ENCODE measurements at regions not wholly inside any gene's neighbourhood (a gene's known extent, or its start where the extent isn't known, plus 50 kb on each side); places are given as distances from the start of the nearest gene placed in this dataset.

DNA sequence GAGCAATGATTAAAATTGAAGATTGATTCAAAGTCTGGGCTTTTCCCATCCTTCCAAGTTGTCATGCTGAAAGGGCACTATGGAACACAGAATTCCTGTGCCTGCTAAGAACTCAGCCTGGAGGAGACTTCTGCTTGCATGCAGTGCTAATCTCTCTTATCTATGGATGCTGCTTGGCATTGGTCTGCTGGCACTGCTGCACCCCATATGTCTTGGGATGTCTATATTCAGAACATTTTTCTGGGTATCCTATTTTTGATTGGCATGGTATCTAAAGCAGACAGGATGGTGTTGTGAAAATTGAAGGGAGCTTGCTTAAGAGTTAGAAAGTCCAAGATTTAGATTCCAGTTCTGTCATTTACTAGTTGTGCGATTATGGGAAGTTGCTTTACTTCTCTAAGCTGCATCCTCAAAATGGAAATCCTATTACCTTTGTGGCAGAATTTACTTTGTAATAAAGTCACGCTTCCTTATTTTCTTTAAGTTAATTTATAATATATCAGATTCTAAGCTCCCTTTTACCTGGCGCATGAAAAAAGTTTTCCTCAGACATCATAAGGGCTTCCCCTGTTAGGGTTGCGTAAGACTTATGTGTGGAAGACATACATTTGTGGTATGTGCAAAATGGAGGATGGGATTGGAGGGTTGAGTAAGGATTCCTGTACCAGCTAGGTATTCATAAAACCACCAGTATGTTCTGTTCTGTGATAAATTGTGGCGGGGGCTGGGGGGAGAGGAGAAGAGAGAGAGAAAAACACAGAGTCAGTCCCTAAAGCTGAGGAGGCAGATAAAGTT, 254.0 kb downstream of the DMAC1 start:
- no peak for DNase-seq (ENCODE audit: insufficient read length, low spot score)
- FAIRE-seq, result no peak
- no peak for TF ChIP-seq POLR2A (IDR thresholded peaks at IDR 0.05; ENCODE audit: low read depth, low read length)

DNA sequence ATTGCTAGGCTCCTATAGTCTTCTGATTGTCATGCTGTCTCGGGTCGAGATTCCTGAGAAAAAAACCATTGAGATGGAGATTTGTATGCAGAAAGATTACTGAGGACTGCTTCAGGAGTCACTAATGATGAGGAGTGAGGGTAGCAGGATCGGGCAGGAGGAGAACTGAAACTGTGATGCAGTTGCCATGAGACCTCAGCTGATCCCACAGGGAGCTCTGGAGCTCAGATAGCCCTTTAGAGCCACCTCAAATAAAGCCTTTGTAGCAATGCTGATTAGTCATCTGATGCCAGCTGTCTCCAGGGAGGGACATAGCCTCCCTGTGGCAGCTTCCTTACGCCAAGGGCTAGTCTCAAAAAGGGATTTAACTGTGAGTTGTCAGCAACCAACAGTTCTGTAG, 256.9 kb downstream of the DMAC1 start:
- FAIRE-seq, result no peak
- no peak for DNase-seq (ENCODE audit: insufficient read length, low spot score)
- TF ChIP-seq POLR2A (IDR thresholded peaks at IDR 0.05; ENCODE audit: low read depth, low read length), result no peak

DNA sequence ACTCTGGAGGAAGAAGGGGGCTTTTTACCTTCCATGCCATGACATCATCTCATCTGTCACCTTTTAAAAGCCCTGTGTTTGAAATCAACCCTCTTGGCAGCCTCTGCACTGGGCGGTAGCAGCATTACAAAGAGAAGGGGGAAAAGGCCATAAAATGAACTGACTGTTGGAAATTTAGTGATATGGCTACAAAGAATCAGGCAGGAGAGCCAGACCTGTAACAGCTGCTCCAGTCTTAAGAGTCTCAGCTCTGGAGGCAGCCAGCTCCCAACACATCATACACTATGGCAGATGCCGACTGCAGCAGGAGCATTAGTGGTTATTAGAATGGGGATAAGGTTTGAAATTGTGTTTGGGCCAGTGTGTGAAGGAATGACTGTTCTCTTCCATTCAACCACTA, 257.5 kb downstream of the DMAC1 start:
- FAIRE-seq (no peak), DNase-seq (ENCODE audit: insufficient read length, low spot score) (no peak)
- no peak for TF ChIP-seq POLR2A (IDR thresholded peaks at IDR 0.05; ENCODE audit: low read depth, low read length)

DNA sequence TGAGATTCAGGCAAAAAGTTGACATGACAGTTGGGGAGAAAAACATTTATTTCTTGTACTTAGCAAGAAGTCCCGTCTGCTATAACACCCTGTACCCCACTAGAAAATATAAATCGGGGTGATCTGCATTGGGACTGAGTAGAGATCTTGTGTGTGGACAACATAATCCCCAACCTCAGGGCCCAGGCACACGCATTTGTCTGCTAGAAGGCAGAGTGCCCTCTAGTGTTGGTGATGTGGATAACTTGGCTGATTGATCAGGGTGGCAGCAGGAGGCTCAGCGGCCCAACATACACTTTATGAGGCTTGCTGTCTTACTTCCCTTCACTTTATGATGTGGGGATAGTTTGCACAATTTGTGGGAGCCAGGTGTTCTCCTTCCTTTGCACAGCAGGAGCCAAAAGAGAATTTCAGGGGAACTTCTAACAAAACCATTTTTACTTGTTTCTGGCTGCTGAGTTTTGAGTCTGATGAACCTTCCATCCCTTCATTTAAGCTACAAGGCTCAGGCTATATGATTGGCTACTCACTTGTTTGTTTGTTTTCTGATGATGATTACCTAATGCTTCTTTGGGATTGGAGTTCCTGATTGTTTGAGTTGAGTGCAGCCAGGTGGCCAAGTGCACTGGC, 263.2 kb downstream of the DMAC1 start:
- DNase-seq (ENCODE audit: insufficient read length, low spot score), result peak; percentile 9
- no peak for TF ChIP-seq POLR2A (IDR thresholded peaks at IDR 0.05; ENCODE audit: low read depth, low read length)
- FAIRE-seq, result peak; percentile 75

DNA sequence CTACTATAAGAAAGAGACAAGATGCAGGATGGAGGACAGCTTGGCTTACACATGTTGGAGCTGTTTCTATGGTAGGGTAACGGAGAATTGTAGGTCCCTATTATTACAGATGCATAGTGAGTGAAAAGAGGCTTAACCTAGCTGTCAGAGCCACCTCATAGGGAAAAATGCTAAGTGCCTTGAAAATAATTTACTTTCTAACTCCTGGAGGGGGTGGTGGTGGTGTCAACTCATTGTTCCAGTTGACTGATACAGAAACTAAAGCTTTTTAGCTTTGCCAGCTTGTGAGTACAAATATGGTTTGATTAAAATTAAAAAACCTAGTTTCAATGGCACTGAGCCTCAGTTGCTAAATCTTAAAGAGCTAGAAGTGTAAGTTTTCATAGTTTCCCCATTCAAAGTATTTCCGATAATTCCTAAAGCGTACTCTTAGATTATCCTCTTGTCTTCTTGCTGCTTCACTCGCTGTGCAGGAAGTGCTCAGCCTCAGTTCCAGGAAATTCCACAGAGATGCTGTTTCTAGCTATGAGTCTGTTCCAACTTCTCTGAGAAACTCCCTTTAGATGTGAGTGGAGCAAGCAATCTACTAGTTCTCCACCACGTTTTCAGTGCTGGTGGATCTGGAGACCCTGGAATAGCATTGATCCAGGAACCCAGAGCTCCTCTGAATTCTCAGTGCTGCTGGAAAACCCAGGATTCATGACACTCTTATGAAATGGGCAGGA, 265.2 kb downstream of the DMAC1 start:
- TF ChIP-seq POLR2A (IDR thresholded peaks at IDR 0.05; ENCODE audit: low read depth, low read length), result no peak
- DNase-seq (ENCODE audit: insufficient read length, low spot score) (no peak), FAIRE-seq (no peak)

DNA sequence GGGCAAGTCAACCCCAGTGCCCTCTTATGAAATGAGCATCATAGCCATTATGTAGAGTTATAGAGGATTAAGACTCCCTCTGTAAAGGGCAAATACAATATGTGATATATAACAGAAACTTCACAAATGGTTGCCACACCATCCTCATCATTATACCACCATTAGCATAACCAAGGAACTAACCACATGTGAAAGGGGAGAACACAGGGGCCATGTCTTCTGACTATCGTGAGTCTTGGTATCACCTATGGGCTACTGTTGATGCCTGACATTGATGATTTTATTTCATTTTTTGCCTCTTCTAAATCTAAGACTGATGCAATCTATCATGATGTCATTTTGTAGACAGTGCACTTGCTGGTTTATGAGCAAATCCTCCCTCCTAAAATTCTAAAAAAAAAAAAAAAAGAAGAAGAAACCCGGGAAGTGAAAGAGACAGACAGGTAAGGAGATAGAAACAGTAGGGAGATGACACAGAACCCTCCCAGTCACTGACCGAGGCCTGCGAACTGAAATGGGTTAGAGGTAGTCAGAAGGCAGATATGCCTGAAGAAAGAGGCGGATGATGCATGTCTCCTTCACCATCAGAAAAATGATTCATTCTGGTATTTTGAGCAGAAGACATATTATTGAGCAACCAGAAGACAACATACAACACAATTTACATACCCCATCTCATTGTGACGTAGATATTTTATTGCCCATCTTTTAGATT, 266.0 kb downstream of the DMAC1 start:
- FAIRE-seq (no peak), DNase-seq (ENCODE audit: insufficient read length, low spot score) (no peak)
- no peak for TF ChIP-seq POLR2A (IDR thresholded peaks at IDR 0.05; ENCODE audit: low read depth, low read length)

DNA sequence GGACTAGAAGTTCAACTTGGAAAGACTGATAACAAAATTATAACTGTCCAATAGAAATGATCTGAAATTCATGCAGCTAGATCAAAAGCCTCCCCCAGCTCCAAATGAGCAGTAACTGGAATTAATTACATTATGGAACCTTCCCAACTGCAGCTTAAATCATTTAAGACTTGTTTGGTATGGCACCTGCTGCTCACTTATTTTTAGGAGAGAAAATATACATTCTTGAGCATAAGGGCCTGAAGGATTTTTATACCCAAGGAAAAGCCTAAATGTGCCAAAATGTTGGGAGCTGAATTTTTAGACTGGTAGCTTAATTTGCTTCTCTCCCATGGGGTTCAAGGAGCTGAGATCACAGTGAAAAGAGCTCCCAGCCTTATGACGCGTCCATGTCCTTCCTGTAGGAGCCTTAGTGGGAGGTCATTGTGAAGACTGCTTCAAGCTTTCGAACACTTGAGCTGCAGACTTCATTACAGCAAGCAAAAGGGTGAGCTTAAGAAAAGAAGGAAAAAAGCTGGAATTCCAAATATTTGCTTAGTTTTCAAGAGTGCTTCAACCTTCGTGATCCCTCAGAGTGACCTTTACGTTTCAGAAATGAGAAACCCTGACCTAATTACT, 276.0 kb downstream of the DMAC1 start:
- no peak for FAIRE-seq
- no peak for TF ChIP-seq POLR2A (IDR thresholded peaks at IDR 0.05; ENCODE audit: low read depth, low read length)

DNA sequence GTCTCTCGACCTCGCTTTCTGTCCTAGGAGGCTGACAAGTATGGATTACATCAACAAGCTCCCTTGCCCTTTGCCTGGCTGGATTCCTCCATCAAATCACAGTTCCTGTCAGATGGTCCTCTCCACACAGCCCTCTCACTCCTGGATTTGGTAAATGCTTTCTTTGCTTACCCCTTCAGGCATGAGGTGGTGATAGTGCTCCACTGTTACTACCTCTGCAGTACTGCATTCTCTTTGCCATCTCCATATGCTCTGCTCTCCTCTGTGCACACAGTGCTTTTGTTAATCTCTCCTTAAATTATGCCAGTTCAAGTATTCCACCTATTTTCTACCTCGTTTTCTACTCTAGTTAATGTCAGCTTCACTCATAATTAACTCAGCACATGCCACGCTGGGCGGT, 279.2 kb downstream of the DMAC1 start:
- TF ChIP-seq POLR2A (IDR thresholded peaks at IDR 0.05; ENCODE audit: low read depth, low read length), result no peak
- FAIRE-seq (no peak), DNase-seq (ENCODE audit: insufficient read length, low spot score) (no peak)

More for the DNA sequence above, 276.0 kb downstream of the DMAC1 start:
- no peak for DNase-seq (ENCODE audit: insufficient read length, low spot score)

DNA sequence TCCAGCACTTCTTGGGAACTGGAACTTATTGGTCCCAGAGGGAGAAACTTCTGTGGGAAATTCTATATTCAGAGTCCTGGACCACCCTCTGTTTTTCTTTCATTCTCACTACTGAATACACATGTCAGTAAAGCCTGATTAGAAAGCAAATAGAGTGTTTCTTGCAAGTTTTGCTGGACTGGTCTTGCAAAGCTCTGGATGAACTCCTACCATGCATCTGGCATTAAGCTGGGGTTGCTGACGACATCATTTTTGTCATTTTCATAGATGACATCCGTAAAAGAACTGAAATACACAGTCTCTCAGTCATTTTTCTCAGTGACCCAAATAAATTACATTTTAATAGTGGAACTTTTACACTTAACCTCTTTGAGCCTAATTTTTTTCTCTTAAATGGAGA, 283.2 kb downstream of the DMAC1 start:
- FAIRE-seq (no peak), DNase-seq (ENCODE audit: insufficient read length, low spot score) (no peak)
- no peak for TF ChIP-seq POLR2A (IDR thresholded peaks at IDR 0.05; ENCODE audit: low read depth, low read length)

DNA sequence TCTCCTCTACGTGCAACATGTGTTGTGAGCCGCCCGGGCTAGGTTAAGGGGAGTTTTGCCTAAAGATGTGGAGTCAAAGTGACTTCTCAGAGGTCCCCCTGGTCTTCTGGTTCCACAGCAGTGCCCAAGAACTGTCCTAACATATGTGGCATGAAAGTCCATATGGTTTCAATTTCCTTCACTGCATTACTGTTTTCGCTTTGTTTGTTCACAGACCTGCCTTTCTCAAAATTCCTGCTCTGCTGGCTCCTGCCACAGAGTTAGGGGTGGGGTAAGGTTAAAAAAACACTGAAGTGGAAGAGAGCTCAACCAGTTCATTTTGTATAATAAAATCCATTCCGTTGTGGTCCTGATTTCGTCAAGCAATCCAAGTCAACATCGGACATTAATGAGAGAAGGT, 289.4 kb downstream of the DMAC1 start:
- no peak for FAIRE-seq
- no peak for DNase-seq (ENCODE audit: insufficient read length, low spot score)

DNA sequence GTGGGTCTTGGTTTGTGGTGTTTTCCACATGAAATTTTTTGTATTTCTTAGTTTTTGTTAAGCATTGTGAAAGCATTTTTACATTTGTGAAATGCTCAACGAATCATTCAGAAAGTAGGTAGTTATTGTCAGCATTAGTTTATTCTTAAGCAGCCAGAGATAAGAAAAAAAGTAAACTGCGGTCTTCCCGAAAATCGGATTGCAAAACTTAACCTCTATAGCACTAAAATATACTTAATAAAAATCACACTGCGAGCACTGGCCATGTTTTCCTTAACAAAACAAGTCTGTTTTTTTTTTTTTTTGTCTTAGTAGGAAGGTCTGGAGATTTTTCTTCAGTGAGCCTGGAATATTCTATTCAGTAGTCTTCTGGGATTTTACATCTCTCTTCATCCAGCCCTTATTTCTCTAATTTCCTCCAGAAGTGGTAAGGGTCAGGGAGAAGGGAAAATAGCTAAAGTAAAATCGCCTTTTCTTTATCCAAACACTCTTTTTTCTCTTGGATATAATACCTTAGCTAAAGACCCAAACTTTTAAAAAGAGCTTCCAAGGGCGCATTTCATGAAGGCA, 289.9 kb downstream of the DMAC1 start:
- DNase-seq (ENCODE audit: insufficient read length, low spot score), result no peak
- TF ChIP-seq POLR2A (IDR thresholded peaks at IDR 0.05; ENCODE audit: low read depth, low read length), result no peak
- FAIRE-seq, result no peak

More for the DNA sequence above, 289.4 kb downstream of the DMAC1 start:
- no peak for TF ChIP-seq POLR2A (IDR thresholded peaks at IDR 0.05; ENCODE audit: low read depth, low read length)

DNA sequence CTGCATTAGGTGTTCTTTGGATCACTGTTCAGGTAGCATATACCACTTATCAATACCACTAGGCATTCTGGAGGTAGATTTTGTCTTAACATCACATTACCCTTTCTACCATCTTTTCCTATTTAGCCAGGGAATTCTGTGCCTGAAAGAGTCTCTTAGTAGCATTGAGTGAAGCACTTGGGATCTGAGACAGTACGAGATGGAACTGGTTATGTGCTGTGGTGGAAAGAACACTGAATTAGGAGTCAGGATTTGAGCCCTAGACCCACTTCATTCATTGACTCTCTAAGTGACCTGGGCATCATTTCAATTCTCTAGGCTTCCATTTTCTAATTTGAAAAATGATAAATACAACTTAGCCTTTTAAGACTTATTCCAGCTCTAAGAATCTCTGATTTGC, 291.1 kb downstream of the DMAC1 start:
- DNase-seq (ENCODE audit: insufficient read length, low spot score) (no peak), FAIRE-seq (no peak)
- TF ChIP-seq POLR2A (IDR thresholded peaks at IDR 0.05; ENCODE audit: low read depth, low read length), result no peak

DNA sequence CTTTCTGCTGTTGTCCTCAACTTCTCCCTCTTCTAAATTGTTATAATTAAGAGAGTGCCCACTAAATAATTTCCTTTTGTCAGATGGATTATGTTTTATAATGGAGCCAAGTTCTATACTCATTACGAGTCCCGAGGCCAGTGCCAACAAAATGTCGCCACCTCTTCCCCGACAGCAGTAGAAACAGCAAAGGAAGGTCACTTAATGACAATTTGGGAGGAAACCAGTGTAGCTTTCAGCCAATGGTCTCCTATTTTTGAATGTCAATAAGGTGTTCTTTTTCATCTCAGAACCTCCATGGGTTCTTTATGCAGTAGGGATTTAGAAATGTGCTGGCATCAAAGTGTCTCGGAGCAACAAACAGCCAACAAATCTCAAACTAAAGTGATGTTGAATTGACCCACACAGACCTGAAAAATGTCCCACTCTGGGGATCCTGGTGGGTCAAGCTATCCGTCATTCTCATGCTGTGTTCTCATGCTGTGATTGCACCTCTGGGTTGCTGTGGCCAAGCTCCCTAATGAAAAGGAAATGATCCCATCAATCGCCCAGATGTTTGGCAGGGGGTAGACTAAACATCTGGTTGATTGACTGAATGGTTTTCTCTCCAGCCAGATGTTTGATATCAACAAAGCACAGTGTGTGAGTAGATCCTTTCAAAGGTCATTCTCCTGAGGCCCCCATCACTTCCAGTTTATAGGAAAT, 291.9 kb downstream of the DMAC1 start:
- no peak for TF ChIP-seq POLR2A (IDR thresholded peaks at IDR 0.05; ENCODE audit: low read depth, low read length)
- no peak for DNase-seq (ENCODE audit: insufficient read length, low spot score)
- FAIRE-seq, result no peak
